ENCODE measurements at regions not wholly inside any gene's neighbourhood (a gene's known extent, or its start where the extent isn't known, plus 50 kb on each side); places are given as distances from the start of the nearest gene placed in this dataset.

DNA sequence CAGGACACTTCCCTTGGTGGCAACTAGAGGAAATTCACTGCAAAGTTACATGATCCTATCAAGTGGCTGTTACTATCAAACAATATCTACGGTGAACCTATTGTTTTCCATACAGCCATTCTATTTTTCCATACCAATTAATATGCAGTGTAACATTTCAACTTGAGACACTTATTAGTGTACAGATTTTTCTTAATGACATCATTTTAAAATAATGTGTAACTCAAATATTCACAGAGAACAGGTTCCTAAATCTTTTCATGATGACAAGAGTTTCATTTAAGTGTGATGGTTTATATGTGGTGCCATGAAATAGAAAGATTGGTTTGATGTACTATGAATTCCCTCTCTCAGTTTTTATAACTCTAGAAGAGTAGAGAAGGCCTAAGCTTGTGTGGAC lies 291.2 kb upstream of the SOX5 start:
- no peak for TF ChIP-seq TEAD4 (IDR thresholded peaks at IDR 0.05)
- no peak for TF ChIP-seq CEBPB (IDR thresholded peaks at IDR 0.05)
- no peak for TF ChIP-seq EP300 (IDR thresholded peaks at IDR 0.05; ENCODE audit: borderline replicate concordance)
- TF ChIP-seq, protein P1, sequence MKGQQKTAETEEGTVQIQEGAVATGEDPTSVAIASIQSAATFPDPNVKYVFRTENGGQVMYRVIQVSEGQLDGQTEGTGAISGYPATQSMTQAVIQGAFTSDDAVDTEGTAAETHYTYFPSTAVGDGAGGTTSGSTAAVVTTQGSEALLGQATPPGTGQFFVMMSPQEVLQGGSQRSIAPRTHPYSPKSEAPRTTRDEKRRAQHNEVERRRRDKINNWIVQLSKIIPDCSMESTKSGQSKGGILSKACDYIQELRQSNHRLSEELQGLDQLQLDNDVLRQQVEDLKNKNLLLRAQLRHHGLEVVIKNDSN (IDR thresholded peaks at IDR 0.05) = no peak
- no peak for TF ChIP-seq TCF12 (IDR thresholded peaks at IDR 0.05; ENCODE audit: low read depth)
- no peak for TF ChIP-seq CREB1 (IDR thresholded peaks at IDR 0.05; ENCODE audit: low read depth)
- TF ChIP-seq, protein P2, sequence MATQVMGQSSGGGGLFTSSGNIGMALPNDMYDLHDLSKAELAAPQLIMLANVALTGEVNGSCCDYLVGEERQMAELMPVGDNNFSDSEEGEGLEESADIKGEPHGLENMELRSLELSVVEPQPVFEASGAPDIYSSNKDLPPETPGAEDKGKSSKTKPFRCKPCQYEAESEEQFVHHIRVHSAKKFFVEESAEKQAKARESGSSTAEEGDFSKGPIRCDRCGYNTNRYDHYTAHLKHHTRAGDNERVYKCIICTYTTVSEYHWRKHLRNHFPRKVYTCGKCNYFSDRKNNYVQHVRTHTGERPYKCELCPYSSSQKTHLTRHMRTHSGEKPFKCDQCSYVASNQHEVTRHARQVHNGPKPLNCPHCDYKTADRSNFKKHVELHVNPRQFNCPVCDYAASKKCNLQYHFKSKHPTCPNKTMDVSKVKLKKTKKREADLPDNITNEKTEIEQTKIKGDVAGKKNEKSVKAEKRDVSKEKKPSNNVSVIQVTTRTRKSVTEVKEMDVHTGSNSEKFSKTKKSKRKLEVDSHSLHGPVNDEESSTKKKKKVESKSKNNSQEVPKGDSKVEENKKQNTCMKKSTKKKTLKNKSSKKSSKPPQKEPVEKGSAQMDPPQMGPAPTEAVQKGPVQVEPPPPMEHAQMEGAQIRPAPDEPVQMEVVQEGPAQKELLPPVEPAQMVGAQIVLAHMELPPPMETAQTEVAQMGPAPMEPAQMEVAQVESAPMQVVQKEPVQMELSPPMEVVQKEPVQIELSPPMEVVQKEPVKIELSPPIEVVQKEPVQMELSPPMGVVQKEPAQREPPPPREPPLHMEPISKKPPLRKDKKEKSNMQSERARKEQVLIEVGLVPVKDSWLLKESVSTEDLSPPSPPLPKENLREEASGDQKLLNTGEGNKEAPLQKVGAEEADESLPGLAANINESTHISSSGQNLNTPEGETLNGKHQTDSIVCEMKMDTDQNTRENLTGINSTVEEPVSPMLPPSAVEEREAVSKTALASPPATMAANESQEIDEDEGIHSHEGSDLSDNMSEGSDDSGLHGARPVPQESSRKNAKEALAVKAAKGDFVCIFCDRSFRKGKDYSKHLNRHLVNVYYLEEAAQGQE (IDR thresholded peaks at IDR 0.05; ENCODE audit: low read depth) = no peak
- no peak for TF ChIP-seq ZBTB7A (IDR thresholded peaks at IDR 0.05; ENCODE audit: low read depth)

DNA sequence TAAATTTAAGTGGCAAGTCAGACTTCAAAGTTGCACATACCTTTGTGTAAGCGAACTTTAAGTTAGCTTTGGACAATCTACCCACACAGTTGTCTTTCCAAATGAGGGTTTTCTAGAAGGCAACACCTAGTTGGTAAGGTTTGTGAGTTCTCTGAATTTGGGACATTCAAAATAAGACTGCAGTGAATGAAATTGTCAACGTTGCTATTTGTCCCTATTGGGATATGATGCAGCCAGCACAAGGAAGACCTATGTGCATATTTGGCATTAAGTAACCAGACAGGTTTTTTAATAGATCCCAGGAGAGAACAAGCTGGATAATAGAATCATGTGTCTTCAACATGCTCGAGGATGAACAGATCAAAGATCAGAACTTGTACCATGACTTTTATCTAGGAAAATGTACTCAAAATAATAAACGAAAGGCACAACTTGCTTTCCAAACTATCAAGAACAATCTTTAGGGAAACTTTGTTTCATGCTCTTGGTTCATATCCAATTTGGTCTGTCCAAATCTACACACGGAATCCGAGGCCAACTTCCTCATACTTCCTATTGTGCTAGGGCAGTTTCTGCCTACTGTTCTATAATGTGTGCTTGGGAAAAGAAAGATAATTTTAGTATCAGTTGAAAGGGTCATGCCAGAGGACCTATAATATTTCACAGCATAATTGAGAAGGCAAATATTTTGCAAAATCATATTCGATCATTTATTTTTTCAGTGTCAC lies 284.2 kb upstream of the SOX5 start:
- TF ChIP-seq YY1 (IDR thresholded peaks at IDR 0.05; ENCODE audit: low read depth) (no peak), TEAD4 (IDR thresholded peaks at IDR 0.05) (no peak), EP300 (IDR thresholded peaks at IDR 0.05; ENCODE audit: borderline replicate concordance) (no peak), ZBTB7A (IDR thresholded peaks at IDR 0.05; ENCODE audit: low read depth) (no peak), CREB1 (IDR thresholded peaks at IDR 0.05; ENCODE audit: low read depth) (no peak), EGR1 (IDR thresholded peaks at IDR 0.05) (no peak), FOXM1 (IDR thresholded peaks at IDR 0.05; ENCODE audit: borderline replicate concordance, low read depth) (no peak), TCF12 (IDR thresholded peaks at IDR 0.05; ENCODE audit: low read depth) (no peak), NFIC (IDR thresholded peaks at IDR 0.05) (no peak), CEBPB (IDR thresholded peaks at IDR 0.05) (no peak), TAF1 (IDR thresholded peaks at IDR 0.05; ENCODE audit: low read depth) (no peak), RAD21 (IDR thresholded peaks at IDR 0.05; ENCODE audit: low read depth) (no peak)
- TF ChIP-seq, protein P2 (IDR thresholded peaks at IDR 0.05; ENCODE audit: low read depth) = no peak
- TF ChIP-seq, protein P1 (IDR thresholded peaks at IDR 0.05) = no peak
- TF ChIP-seq, protein P3, sequence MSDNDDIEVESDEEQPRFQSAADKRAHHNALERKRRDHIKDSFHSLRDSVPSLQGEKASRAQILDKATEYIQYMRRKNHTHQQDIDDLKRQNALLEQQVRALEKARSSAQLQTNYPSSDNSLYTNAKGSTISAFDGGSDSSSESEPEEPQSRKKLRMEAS (IDR thresholded peaks at IDR 0.05) = no peak

DNA sequence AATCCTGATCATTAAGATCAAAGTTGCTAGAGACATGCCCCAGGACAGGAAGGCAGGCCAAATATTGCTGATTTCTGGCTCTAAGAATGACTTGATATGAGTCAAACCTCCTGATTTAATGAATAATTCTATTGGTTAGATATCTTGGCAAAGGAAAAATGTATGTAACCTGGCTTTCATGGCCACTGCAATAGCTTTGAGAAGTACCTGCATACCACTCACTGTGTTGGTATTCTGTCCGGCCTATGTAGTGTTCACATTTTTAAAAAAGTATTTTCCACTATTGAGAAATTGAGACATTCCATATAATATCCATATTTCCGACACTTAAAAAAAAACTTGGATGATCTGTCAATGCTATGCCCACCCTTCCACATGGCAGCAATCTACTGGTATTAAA lies 283.1 kb upstream of the SOX5 start:
- no peak for TF ChIP-seq TCF12 (IDR thresholded peaks at IDR 0.05; ENCODE audit: low read depth)
- no peak for TF ChIP-seq CREB1 (IDR thresholded peaks at IDR 0.05; ENCODE audit: low read depth)
- no peak for TF ChIP-seq RAD21 (IDR thresholded peaks at IDR 0.05; ENCODE audit: low read depth)
- TF ChIP-seq EP300 (IDR thresholded peaks at IDR 0.05; ENCODE audit: borderline replicate concordance) = no peak
- TF ChIP-seq YY1 (IDR thresholded peaks at IDR 0.05; ENCODE audit: low read depth) = no peak
- TF ChIP-seq, protein P3 (IDR thresholded peaks at IDR 0.05) = no peak
- TF ChIP-seq FOXM1 (IDR thresholded peaks at IDR 0.05; ENCODE audit: borderline replicate concordance, low read depth) = no peak
- no peak for TF ChIP-seq TAF1 (IDR thresholded peaks at IDR 0.05; ENCODE audit: low read depth)
- TF ChIP-seq ZBTB7A (IDR thresholded peaks at IDR 0.05; ENCODE audit: low read depth) = no peak
- no peak for TF ChIP-seq CEBPB (IDR thresholded peaks at IDR 0.05)
- TF ChIP-seq, protein P1 (IDR thresholded peaks at IDR 0.05) = no peak
- no peak for TF ChIP-seq EGR1 (IDR thresholded peaks at IDR 0.05)
- TF ChIP-seq, protein P2 (IDR thresholded peaks at IDR 0.05; ENCODE audit: low read depth) = no peak
- TF ChIP-seq TEAD4 (IDR thresholded peaks at IDR 0.05) = no peak
- TF ChIP-seq NFIC (IDR thresholded peaks at IDR 0.05) = no peak

DNA sequence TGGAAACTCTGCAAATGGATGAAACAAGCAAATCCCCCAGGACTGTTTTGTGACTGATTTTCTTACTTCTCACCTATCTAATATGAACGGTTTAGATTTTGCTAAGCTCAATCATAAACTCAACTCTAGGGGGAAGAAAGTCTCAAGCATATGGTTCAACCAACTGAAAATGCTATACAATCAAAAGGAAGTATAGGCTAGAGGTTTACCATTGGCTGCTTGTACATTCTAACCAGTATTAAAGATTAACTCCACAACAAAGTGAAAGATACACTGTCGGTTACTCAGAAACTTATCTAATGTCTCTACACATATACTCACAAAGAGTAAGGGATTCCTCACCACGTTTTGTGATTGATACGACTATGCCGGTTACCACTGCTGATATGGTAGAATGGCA lies 281.8 kb upstream of the SOX5 start:
- TF ChIP-seq RAD21 (IDR thresholded peaks at IDR 0.05; ENCODE audit: low read depth) (no peak), TEAD4 (IDR thresholded peaks at IDR 0.05) (no peak), YY1 (IDR thresholded peaks at IDR 0.05; ENCODE audit: low read depth) (no peak), FOXM1 (IDR thresholded peaks at IDR 0.05; ENCODE audit: borderline replicate concordance, low read depth) (no peak), CREB1 (IDR thresholded peaks at IDR 0.05; ENCODE audit: low read depth) (no peak), ZBTB7A (IDR thresholded peaks at IDR 0.05; ENCODE audit: low read depth) (no peak), CEBPB (IDR thresholded peaks at IDR 0.05) (no peak), NFIC (IDR thresholded peaks at IDR 0.05) (no peak), EP300 (IDR thresholded peaks at IDR 0.05; ENCODE audit: borderline replicate concordance) (no peak), TAF1 (IDR thresholded peaks at IDR 0.05; ENCODE audit: low read depth) (no peak)
- TF ChIP-seq, protein P3 (IDR thresholded peaks at IDR 0.05) = no peak
- TF ChIP-seq, protein P2 (IDR thresholded peaks at IDR 0.05; ENCODE audit: low read depth) = no peak

All from Ishikawa (cell line).